Thyroid gland (tissue), 4 donors: ENCODE measurements at regions not wholly inside any gene's neighbourhood (a gene's known extent, or its start where the extent isn't known, plus 50 kb on each side); places are given as distances from the start of the nearest gene placed in this dataset.
"Not testable (repeated sequence)": the region's sequence is repeated elsewhere in the genome, so short reads cannot be mapped to it uniquely, and the experiment has no call there.

ENCODE experiments used
- DNase-seq, 2 donors: peaks; one replicate each; pipeline ENCODE4 v3.0.0-alpha.2; 2019
- H3K27ac ChIP-seq, 3 donors: fragments of 200-600 bp; sonication (generic); 1 replicate in 2 of 3; 2 replicates in 1 of 3; pipeline ENCODE4 v1.5.1; 2016 to 2019; ENCODE audit warnings: mild to moderate bottlenecking in 1 of 3, moderate library complexity in 1 of 3
- H3K27me3 ChIP-seq: fragments of 200-600 bp; sonication (generic); one replicate; pipeline ENCODE4 v1.5.1; 2019
- H3K36me3 ChIP-seq, 2 donors: fragments of 200-600 bp; sonication (generic); one replicate each; pipeline ENCODE4 v1.5.1; 2016 to 2019
- H3K4me1 ChIP-seq, 2 donors: fragments of 200-600 bp; sonication (generic); one replicate each; pipeline ENCODE4 v1.5.1; 2017 to 2019
- H3K4me3 ChIP-seq, 3 donors: fragments of 200-600 bp; sonication (generic); replicated peaks in 1 of 3; 1 replicate in 2 of 3; 2 replicates in 1 of 3; pipeline ENCODE4 v1.5.1; 2016; ENCODE audit warnings: mild to moderate bottlenecking in 1 of 3
- H3K9me3 ChIP-seq: fragments of 200-600 bp; sonication (generic); one replicate; pipeline ENCODE4 v1.5.1; 2017
- POLR2A ChIP-seq, 2 donors: fragments of 450-650 bp; IDR thresholded peaks; one replicate each; pipeline ENCODE4 v1.6.1; 2017; ENCODE audit warnings: antibody characterized with exemption in 2 of 2, mild to moderate bottlenecking in 2 of 2, moderate library complexity in 1 of 2
- WGBS, 2 donors: methylation state at CpG; one replicate each; pipeline ENCODE4 v1.1.5; 2017; 5-methylcytosine and 5-hydroxymethylcytosine counted together
- intact Hi-C: fragments of 100-400 bp; cut with DNase I; formaldehyde crosslinking; loops from one replicate; pipeline ENCODE4 v1.15.1; 2023
- TF ChIP-seq, protein P1 (sequence below), 6 experiments: fragments of 200-600 bp in 3 of 6; fragments of 450-650 bp in 3 of 6; sonication (generic) in 3 of 6; IDR thresholded peaks; one replicate each; pipeline ENCODE4 v1.5.1; 2016 to 2019; ENCODE audit warnings: antibody characterized with exemption in 6 of 6, mild to moderate bottlenecking in 2 of 6, inconsistent platforms in 1 of 6, moderate library complexity in 1 of 6

DNA sequence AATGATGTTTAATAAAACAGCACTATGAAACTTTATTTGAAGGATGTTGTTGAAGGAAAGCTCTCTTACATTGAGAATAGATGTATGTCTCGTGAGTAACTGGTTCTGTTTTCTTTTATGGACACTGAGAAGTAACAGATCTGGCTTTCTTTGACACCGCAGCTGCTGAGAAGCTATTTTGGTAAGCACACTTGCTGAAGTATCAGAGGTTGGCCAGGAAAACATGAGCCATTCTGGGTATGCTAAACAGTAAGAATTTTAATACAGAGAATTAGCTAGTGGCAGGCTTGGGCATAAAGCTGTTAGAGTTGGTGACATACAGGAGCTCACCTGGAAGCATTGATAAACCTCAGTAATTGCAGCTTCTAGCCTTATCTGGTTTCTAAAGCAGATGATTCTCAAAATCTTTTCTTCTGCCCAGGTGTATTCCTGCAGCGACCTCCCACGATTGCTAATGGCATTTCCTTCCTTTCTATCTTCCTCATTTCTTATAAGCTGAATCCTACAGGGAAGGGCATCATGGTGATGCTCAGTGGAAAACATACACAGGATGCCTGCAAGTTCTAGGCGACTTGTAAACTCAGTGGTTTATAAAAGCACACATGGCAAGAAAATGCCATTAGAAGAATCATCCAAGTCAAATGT is 291.6 kb upstream of the SLC16A7 start:
- no peak for DNase-seq
- H3K4me3 ChIP-seq: no peak overlapping the region
- H3K27ac ChIP-seq: no peak overlapping the region
- intact Hi-C loops: no loop called here
- no peaks in the 10 kb centered on the region for H3K36me3 ChIP-seq
- H3K4me1 ChIP-seq: no peaks in the 10 kb centered on the region
- WGBS, 2 donors: 73 to 75% methylated on average over 5 of the region's 5 CpGs
- no peaks in the 10 kb centered on the region for H3K9me3 ChIP-seq
- TF ChIP-seq, protein P1, sequence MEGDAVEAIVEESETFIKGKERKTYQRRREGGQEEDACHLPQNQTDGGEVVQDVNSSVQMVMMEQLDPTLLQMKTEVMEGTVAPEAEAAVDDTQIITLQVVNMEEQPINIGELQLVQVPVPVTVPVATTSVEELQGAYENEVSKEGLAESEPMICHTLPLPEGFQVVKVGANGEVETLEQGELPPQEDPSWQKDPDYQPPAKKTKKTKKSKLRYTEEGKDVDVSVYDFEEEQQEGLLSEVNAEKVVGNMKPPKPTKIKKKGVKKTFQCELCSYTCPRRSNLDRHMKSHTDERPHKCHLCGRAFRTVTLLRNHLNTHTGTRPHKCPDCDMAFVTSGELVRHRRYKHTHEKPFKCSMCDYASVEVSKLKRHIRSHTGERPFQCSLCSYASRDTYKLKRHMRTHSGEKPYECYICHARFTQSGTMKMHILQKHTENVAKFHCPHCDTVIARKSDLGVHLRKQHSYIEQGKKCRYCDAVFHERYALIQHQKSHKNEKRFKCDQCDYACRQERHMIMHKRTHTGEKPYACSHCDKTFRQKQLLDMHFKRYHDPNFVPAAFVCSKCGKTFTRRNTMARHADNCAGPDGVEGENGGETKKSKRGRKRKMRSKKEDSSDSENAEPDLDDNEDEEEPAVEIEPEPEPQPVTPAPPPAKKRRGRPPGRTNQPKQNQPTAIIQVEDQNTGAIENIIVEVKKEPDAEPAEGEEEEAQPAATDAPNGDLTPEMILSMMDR (IDR thresholded peaks at IDR 0.05): no peak
- TF ChIP-seq POLR2A (IDR thresholded peaks at IDR 0.05): no peak
- H3K27me3 ChIP-seq: no peaks in the 10 kb centered on the region

DNA sequence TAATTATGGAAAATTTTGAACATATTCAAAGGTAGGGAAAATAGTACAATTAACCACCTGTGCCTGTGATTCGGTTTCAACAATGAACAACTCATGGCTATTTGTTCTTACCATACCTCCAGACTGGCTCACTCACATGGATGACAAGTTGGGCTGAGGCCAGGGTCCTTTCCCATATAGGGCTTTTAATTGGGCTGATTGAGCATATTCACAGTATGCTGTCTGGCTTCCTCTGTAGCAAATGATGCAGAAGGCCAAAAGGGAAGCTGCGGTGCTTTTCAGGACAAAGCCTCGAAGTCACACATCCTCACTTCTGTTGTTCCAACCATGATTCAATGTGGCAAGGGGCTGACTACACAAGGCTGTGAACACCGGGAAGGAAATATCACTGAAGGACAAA is 297.5 kb upstream of the SLC16A7 start:
- no peaks in the 10 kb centered on the region for H3K27me3 ChIP-seq
- DNase-seq: no peak
- H3K9me3 ChIP-seq: no peaks in the 10 kb centered on the region
- H3K4me1 ChIP-seq: no peaks in the 10 kb centered on the region
- H3K4me3 ChIP-seq: no peak overlapping the region
- 73 to 86% methylated on average over 4 of the region's 4 CpGs for WGBS, 2 donors
- intact Hi-C loops: no loop called here
- no peak overlapping the region for H3K27ac ChIP-seq
- TF ChIP-seq POLR2A (IDR thresholded peaks at IDR 0.05): no peak
- TF ChIP-seq, protein P1 (IDR thresholded peaks at IDR 0.05): no peak
- no peaks in the 10 kb centered on the region for H3K36me3 ChIP-seq

DNA sequence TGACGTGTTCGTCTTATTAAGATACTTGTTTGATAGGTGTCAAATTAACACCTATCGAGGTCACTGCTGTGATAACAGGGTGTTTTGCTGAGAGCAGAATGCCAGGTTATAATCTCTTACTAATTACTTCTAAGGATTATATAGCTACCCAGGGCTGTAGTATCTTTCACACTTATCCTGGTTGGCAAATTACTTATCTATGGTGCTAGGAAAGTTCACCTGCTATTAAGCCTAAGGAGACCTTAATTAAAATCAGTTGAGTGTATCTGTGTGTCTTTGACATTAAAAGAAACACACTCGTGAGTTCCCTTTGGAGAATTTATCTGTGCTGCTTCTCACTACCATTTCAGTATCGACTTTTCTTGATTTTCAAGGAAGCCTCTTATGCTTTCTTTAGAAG is 301.6 kb upstream of the SLC16A7 start:
- TF ChIP-seq POLR2A (IDR thresholded peaks at IDR 0.05): no peak
- TF ChIP-seq, protein P1 (IDR thresholded peaks at IDR 0.05): no peak
- intact Hi-C loops: no loop called here
- Histone ChIP-seq H3K4me1 (no peaks in the 10 kb centered on the region), H3K27ac (no peak overlapping the region), H3K4me3 (no peak overlapping the region), H3K27me3 (no peaks in the 10 kb centered on the region), H3K36me3 (no peaks in the 10 kb centered on the region), H3K9me3 (no peaks in the 10 kb centered on the region)
- whole genome bisulfite sequencing, 2 donors: 67 to 73% methylated on average over 5 of the region's 5 CpGs
- DNase-seq: no peak

DNA sequence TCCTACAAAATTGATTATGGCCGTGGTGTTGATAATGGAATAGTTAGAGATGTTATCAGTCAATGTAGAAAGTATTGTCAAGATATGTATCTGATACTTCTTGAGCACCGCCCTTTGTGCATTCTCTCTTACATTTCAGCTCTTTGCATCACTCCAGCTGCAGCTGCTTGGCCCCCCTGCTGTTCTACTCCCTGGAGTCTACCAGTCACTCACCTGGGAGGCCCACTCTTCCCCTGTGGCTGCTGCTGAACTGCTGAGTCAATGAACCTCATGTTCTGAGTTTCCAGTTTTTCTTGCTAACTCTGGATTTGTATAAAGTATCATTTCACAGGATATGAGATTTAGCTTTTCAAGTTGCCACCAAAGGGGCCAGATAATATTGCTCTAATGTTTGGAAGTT is 312.8 kb upstream of the SLC16A7 start:
- H3K4me1 ChIP-seq: no peaks in the 10 kb centered on the region
- no peaks in the 10 kb centered on the region for H3K36me3 ChIP-seq
- H3K9me3 ChIP-seq: no peaks in the 10 kb centered on the region
- 91 to 98% methylated on average over 2 of the region's 2 CpGs for WGBS, 2 donors
- DNase-seq: no peak
- no peak for TF ChIP-seq POLR2A (IDR thresholded peaks at IDR 0.05)
- TF ChIP-seq, protein P1 (IDR thresholded peaks at IDR 0.05): no peak
- no peak overlapping the region for H3K27ac ChIP-seq
- intact Hi-C loops: no loop called here
- no peaks in the 10 kb centered on the region for H3K27me3 ChIP-seq
- H3K4me3 ChIP-seq: no peak overlapping the region

DNA sequence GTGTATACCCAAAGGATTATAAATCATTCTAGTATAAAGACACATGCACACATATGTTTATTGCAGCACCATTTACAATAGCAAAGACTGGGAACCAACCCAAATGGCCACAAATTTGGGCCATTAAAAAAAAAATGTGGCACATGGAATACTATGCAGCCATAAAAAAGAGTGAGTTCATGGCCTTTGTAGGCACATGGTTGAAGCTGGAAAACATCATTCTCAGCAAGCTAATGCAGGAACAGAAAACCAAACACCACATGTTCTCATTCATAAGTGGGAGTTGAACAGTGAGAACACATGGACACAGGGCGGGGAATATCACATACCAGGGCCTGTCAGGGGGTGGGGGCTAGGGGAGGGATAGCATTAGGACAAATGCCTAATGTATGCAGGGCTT is 322.3 kb upstream of the SLC16A7 start:
- intact Hi-C loops, H3K9me3 ChIP-seq, H3K27me3 ChIP-seq, H3K36me3 ChIP-seq, DNase-seq, H3K27ac ChIP-seq, H3K4me3 ChIP-seq, H3K4me1 ChIP-seq: not testable (repeated sequence)
- 90 to 100% methylated on average over 1 of the region's 1 CpG for WGBS, 2 donors
